Activated CD4-positive, alpha-beta T cell treated with anti-CD3 and anti-CD28 coated beads, Interleukin-2, Interleukin-4, amounts not matched to agents 100 ng/mL and 50 ng/mL, durations not matched to agents 16 hours and 8 hours (primary cell): ENCODE measurements at regions not wholly inside any gene's neighbourhood (a gene's known extent, or its start where the extent isn't known, plus 50 kb on each side); places are given as distances from the start of the nearest gene placed in this dataset.
"Not testable (repeated sequence)": the region's sequence is repeated elsewhere in the genome, so short reads cannot be mapped to it uniquely, and the experiment has no call there.

Experiments
- DNase-seq: peaks from one replicate; pipeline ENCODE4 v3.0.0-alpha.2; 2020; ENCODE audit warnings: low spot score

GRCh38 chr18:40365526-40365925 is 1589.5 kb upstream of the PIK3C3 start:
- no peak for DNase-seq

GRCh38 chr18:40360558-40360957 is 1594.5 kb upstream of the PIK3C3 start:
- no peak for DNase-seq

GRCh38 chr18:40357536-40357935 is 1597.5 kb upstream of the PIK3C3 start:
- no peak for DNase-seq

GRCh38 chr18:40356168-40356567 is 1598.9 kb upstream of the PIK3C3 start:
- DNase-seq: no peak

GRCh38 chr18:40355726-40356125 is 1599.3 kb upstream of the PIK3C3 start:
- no peak for DNase-seq

- no peak for DNase-seq
Observed at GRCh38 chr18:40348196-40348595, 1606.8 kb upstream of the PIK3C3 start.

GRCh38 chr18:40347261-40347660 is 1607.8 kb upstream of the PIK3C3 start:
- DNase-seq: no peak

- no peak for DNase-seq
Observed at GRCh38 chr18:40346146-40346545, 1608.9 kb upstream of the PIK3C3 start.

- no peak for DNase-seq
Observed at GRCh38 chr18:40341701-40342100, 1613.3 kb upstream of the PIK3C3 start.

- DNase-seq: no peak
Observed at GRCh38 chr18:40338284-40338683, 1616.8 kb upstream of the PIK3C3 start.

- no peak for DNase-seq
Observed at GRCh38 chr18:40326985-40327384, 1628.0 kb upstream of the PIK3C3 start.

GRCh38 chr18:40325988-40326387 is 1629.0 kb upstream of the PIK3C3 start:
- no peak for DNase-seq

GRCh38 chr18:40314199-40314598 is 1640.8 kb upstream of the PIK3C3 start:
- no peak for DNase-seq

- DNase-seq: no peak
Observed at GRCh38 chr18:40313030-40313642, 1641.9 kb upstream of the PIK3C3 start.

GRCh38 chr18:40307627-40308026 is 1647.4 kb upstream of the PIK3C3 start:
- DNase-seq: no peak

- no peak for DNase-seq
Observed at GRCh38 chr18:40296717-40297413, 1658.2 kb upstream of the PIK3C3 start.

- no peak for DNase-seq
Observed at GRCh38 chr18:40292985-40293710, 1661.9 kb upstream of the PIK3C3 start.

- DNase-seq: no peak
Observed at GRCh38 chr18:40283560-40283959, 1671.5 kb upstream of the PIK3C3 start.

- DNase-seq: not testable (repeated sequence)
Observed at GRCh38 chr18:40281356-40281755, 1673.7 kb upstream of the PIK3C3 start.

- DNase-seq: no peak
Observed at GRCh38 chr18:40274618-40275196, 1680.3 kb upstream of the PIK3C3 start.

GRCh38 chr18:40272630-40273231 is 1682.3 kb upstream of the PIK3C3 start:
- DNase-seq: no peak

GRCh38 chr18:40259115-40259835 is 1695.8 kb upstream of the PIK3C3 start:
- no peak for DNase-seq
